ENCODE measurements at regions not wholly inside any gene's neighbourhood (a gene's known extent, or its start where the extent isn't known, plus 50 kb on each side); places are given as distances from the start of the nearest gene placed in this dataset.
"Not testable (repeated sequence)": the region's sequence is repeated elsewhere in the genome, so short reads cannot be mapped to it uniquely, and the experiment has no call there.

DNA sequence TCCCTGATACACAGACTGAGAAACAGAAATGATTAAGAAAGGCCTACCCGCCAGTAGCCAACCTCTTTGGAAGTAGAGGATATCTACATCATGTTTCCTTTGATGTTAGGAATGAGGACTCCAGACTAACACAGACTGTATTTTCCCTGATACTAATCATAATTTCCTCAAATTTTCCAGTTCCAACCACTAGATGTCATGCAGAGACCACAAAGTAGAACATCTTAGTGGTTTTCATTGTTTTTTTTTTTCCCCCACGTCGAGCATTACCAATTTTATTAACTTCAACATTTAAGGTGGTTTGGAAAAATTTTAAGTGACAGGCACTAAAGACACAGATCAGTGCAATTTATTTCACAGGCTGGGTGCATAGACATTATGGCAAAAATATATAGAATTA is 303.6 kb downstream of the ANKRD30BL start:
- not testable (repeated sequence) for H3K27ac Mint-ChIP-seq; H3K4me3 Mint-ChIP-seq (ENCODE audit: low read depth); H3K9me3 Mint-ChIP-seq (ENCODE audit: low read depth); H3K36me3 Mint-ChIP-seq (ENCODE audit: insufficient read depth); H3K27me3 Mint-ChIP-seq; DNase-seq (ENCODE audit: low spot score, unreplicated experiment); H3K4me1 Mint-ChIP-seq (ENCODE audit: low read depth)
- TF ChIP-seq CTCF (IDR thresholded peaks at IDR 0.05; ENCODE audit: unreplicated experiment) = peak; percentile 63

All from progenitor cell of endocrine pancreas (in vitro differentiated cells).